ENCODE measurements at regions not wholly inside any gene's neighbourhood (a gene's known extent, or its start where the extent isn't known, plus 50 kb on each side); places are given as distances from the start of the nearest gene placed in this dataset.

GRCh38 chr9:13933268-13933656, 380.7 kb downstream of the NFIB start:
- CTCF ChIA-PET, result no interaction called here
- no peak for DNase-seq (ENCODE audit: extremely low spot score)
- TF ChIP-seq NFRKB (IDR thresholded peaks at IDR 0.05) (no peak), ELF4 (IDR thresholded peaks at IDR 0.05) (no peak), ARNT (IDR thresholded peaks at IDR 0.05) (no peak), HDGF (IDR thresholded peaks at IDR 0.05; ENCODE audit: borderline replicate concordance) (no peak), SP1 (IDR thresholded peaks at IDR 0.05) (no peak), FOXM1 (IDR thresholded peaks at IDR 0.05; ENCODE audit: borderline replicate concordance) (no peak), FOXK2 (IDR thresholded peaks at IDR 0.05) (no peak), ZNF384 (IDR thresholded peaks at IDR 0.05) (no peak), SUZ12 (IDR thresholded peaks at IDR 0.05) (no peak), TARDBP (IDR thresholded peaks at IDR 0.05) (no peak), LEF1 (IDR thresholded peaks at IDR 0.05; ENCODE audit: borderline replicate concordance) (no peak), CTBP1 (IDR thresholded peaks at IDR 0.05; ENCODE audit: borderline replicate concordance) (no peak), BHLHE40 (IDR thresholded peaks at IDR 0.05; ENCODE audit: borderline replicate concordance) (no peak), FOXA1 (IDR thresholded peaks at IDR 0.05) (no peak), PKNOX1 (IDR thresholded peaks at IDR 0.05) (no peak), L3MBTL2 (conservative IDR thresholded peaks at IDR 0.05) (no peak)
- POLR2A ChIA-PET, result no interaction called here

- TF ChIP-seq ELF4 (IDR thresholded peaks at IDR 0.05) (no peak), LEF1 (IDR thresholded peaks at IDR 0.05; ENCODE audit: borderline replicate concordance) (no peak)
- DNase-seq (ENCODE audit: extremely low spot score), result no peak
- POLR2A ChIA-PET, result no interaction called here
- CTCF ChIA-PET, result no interaction called here
These were observed 381.2 kb downstream of the NFIB start for GRCh38 chr9:13932528-13933267.

- DNase-seq (ENCODE audit: extremely low spot score), result no peak
- CTCF ChIA-PET, result no interaction called here
- POLR2A ChIA-PET, result no interaction called here
- TF ChIP-seq FOXK2 (IDR thresholded peaks at IDR 0.05), result no peak
- no peak for TF ChIP-seq NFRKB (IDR thresholded peaks at IDR 0.05)
- no peak for TF ChIP-seq CTBP1 (IDR thresholded peaks at IDR 0.05; ENCODE audit: borderline replicate concordance)
- no peak for TF ChIP-seq ELF4 (IDR thresholded peaks at IDR 0.05)
- no peak for TF ChIP-seq HDGF (IDR thresholded peaks at IDR 0.05; ENCODE audit: borderline replicate concordance)
- TF ChIP-seq SP1 (IDR thresholded peaks at IDR 0.05), result no peak
- TF ChIP-seq LEF1 (IDR thresholded peaks at IDR 0.05; ENCODE audit: borderline replicate concordance), result no peak
- TF ChIP-seq FOXM1 (IDR thresholded peaks at IDR 0.05; ENCODE audit: borderline replicate concordance), result no peak
- no peak for TF ChIP-seq FOXA1 (IDR thresholded peaks at IDR 0.05)
- TF ChIP-seq SUZ12 (IDR thresholded peaks at IDR 0.05), result no peak
- TF ChIP-seq L3MBTL2 (conservative IDR thresholded peaks at IDR 0.05), result no peak
- TF ChIP-seq TARDBP (IDR thresholded peaks at IDR 0.05), result no peak
- no peak for TF ChIP-seq PKNOX1 (IDR thresholded peaks at IDR 0.05)
- TF ChIP-seq BHLHE40 (IDR thresholded peaks at IDR 0.05; ENCODE audit: borderline replicate concordance), result no peak
- TF ChIP-seq ARNT (IDR thresholded peaks at IDR 0.05), result no peak
- no peak for TF ChIP-seq ZNF384 (IDR thresholded peaks at IDR 0.05)
These were observed 384.9 kb downstream of the NFIB start for GRCh38 chr9:13929013-13929412.

GRCh38 chr9:13923381-13923780, 390.6 kb downstream of the NFIB start:
- TF ChIP-seq SP1 (IDR thresholded peaks at IDR 0.05) (no peak), FOXM1 (IDR thresholded peaks at IDR 0.05; ENCODE audit: borderline replicate concordance) (no peak), LEF1 (IDR thresholded peaks at IDR 0.05; ENCODE audit: borderline replicate concordance) (no peak), FOXA1 (IDR thresholded peaks at IDR 0.05) (no peak), ZNF384 (IDR thresholded peaks at IDR 0.05) (no peak), NFRKB (IDR thresholded peaks at IDR 0.05) (no peak), HDGF (IDR thresholded peaks at IDR 0.05; ENCODE audit: borderline replicate concordance) (no peak), PKNOX1 (IDR thresholded peaks at IDR 0.05) (no peak), ARNT (IDR thresholded peaks at IDR 0.05) (no peak), L3MBTL2 (conservative IDR thresholded peaks at IDR 0.05) (no peak), CTBP1 (IDR thresholded peaks at IDR 0.05; ENCODE audit: borderline replicate concordance) (no peak), TARDBP (IDR thresholded peaks at IDR 0.05) (no peak)
- ChIA-PET POLR2A (no interaction called here), CTCF (no interaction called here)
- DNase-seq (ENCODE audit: extremely low spot score), result no peak

- DNase-seq (ENCODE audit: extremely low spot score), result no peak
- TF ChIP-seq HDGF (IDR thresholded peaks at IDR 0.05; ENCODE audit: borderline replicate concordance) (no peak), TARDBP (IDR thresholded peaks at IDR 0.05) (no peak), SUZ12 (IDR thresholded peaks at IDR 0.05) (no peak), PKNOX1 (IDR thresholded peaks at IDR 0.05) (no peak), BHLHE40 (IDR thresholded peaks at IDR 0.05; ENCODE audit: borderline replicate concordance) (no peak), ZNF384 (IDR thresholded peaks at IDR 0.05) (no peak), NFRKB (IDR thresholded peaks at IDR 0.05) (no peak), L3MBTL2 (conservative IDR thresholded peaks at IDR 0.05) (no peak), FOXK2 (IDR thresholded peaks at IDR 0.05) (no peak), CTBP1 (IDR thresholded peaks at IDR 0.05; ENCODE audit: borderline replicate concordance) (no peak), ELF4 (IDR thresholded peaks at IDR 0.05) (no peak), SP1 (IDR thresholded peaks at IDR 0.05) (no peak), FOXM1 (IDR thresholded peaks at IDR 0.05; ENCODE audit: borderline replicate concordance) (no peak), FOXA1 (IDR thresholded peaks at IDR 0.05) (no peak), LEF1 (IDR thresholded peaks at IDR 0.05; ENCODE audit: borderline replicate concordance) (no peak)
- ChIA-PET POLR2A (no interaction called here), CTCF (no interaction called here)
These were observed 393.4 kb downstream of the NFIB start for GRCh38 chr9:13920557-13920956.

All from HEK293T (cell line).